Hindlimb muscle (tissue), 1 donor: ENCODE measurements at regions not wholly inside any gene's neighbourhood (a gene's known extent, or its start where the extent isn't known, plus 50 kb on each side); places are given as distances from the start of the nearest gene placed in this dataset.
"Not testable (repeated sequence)": the region's sequence is repeated elsewhere in the genome, so short reads cannot be mapped to it uniquely, and the experiment has no call there.

Source experiments
- DNase-seq: peaks from one replicate; pipeline ENCODE4 v3.0.0-alpha.2; 2013

DNA sequence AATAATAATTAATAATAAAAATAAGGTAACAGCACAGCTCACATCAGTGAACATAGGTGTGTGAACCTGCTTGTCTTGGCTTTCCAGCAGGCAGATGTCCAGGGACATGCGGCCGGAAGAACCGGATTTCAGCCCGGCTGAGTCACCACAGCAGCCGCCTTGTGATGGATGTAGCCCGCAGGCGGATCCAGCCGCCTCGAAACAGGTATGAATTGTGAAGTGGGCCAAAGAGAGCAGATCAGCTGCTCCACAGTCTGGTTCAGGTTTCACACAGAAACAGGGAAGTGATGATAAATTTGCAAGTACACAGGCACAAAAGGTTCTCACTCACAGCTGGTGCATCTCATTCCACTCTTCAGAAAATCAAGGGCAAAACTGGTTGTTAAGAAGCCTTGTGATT is 55.1 kb downstream of the ID4 start:
- no peak for DNase-seq

DNA sequence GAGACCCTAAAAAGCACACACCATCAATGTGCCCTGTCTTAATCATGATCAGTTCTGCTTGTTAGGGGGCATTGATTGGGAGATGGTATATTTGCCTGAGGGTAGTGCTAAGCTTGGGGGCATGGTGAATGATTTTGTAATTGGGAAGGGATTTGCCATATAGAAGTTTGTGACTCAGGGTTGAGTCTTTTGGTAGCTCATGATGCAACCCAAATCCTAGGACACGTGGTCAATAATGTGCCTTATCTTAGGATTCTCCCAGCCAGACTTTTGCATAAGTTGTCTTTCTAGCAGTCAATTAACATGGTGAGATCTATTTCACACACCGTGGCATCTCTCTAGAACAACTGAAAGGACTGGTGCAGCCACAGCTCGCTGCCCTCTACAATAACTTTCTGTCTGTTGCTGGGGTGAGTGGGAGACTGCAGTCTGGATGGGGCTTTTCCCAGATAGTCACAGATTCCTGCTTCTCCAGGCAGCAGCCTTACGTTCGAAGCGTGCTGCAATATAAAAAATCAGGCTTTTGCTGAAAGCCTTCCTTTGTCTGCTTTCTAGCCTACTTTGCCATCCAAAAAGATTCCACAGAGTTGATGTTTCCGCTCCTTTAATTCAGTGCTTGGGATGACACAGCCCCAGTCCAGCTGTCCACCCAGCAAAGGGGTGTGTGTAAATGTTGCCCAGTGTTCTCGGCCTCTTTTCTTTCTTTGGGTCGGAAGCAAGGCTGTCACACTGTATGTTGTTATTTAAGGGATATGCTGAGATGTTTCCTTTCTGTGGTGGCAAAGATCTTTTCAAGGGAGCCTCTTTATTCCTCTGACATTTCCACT is 58.9 kb downstream of the ID4 start:
- no peak for DNase-seq

GRCh38 chr6:19896693-19897010 is 59.5 kb downstream of the ID4 start:
- DNase-seq, result no peak

GRCh38 chr6:19898141-19898740 is 61.1 kb downstream of the ID4 start:
- no peak for DNase-seq

- no peak for DNase-seq
Measured at GRCh38 chr6:19902201-19902600, 65.0 kb downstream of the ID4 start.

DNA sequence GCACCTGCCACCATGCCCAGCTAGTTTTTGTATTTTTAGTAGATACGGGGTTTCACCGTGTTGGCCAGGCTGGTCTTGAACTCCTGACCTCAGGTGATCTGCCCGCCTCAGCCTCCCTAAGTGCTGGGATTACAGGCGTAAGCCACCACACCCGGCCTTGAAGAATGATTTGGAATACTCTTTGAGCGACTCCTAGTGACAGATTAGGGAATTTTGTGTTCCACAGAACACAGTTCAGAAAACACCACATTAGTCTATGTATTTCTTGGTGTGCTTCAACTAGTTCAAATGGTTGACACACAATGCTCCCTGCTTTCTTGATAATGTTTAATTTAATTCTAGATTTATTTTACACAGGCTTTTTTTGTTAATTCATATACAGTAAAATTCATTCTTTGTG is 67.2 kb downstream of the ID4 start:
- DNase-seq, result not testable (repeated sequence)

GRCh38 chr6:19905584-19905983 is 68.4 kb downstream of the ID4 start:
- DNase-seq, result no peak

DNA sequence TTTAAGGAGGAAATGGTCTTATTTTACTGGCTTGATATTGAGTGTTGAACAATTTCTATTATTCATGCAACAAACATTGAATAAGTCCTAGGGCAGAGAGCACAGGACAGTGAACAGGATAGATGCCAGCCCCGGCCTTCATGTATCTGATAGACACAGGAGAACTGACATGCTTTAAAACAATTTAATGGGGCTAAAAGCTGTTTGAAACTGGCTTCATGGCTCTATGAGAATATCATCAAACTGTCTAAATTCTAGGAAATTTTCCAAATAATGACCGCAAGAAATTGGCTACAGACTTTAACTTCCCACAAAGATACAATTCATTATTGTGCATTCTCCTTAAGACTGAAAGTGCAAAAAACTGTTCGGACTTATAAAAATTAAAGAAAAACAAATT is 69.0 kb downstream of the ID4 start:
- DNase-seq, result peak; percentile 11

DNA sequence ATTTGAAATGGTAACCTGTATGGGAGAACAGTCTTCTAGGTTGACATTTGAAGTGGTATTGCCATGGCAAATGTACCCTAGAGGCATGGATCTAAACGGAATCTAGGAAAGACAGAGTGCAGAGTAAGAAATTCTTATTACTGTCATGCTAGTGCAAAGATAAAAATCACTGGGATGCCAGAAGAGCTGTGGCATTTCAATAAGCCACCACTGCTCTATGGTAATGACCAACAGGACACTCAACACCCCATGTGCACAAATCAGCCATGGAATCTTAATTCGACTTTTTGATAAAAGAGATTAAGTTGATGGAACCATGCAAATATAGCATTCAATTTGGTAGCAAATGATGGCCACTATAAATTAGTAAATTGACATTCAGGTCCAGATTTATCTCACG is 74.1 kb downstream of the ID4 start:
- DNase-seq, result no peak

- DNase-seq, result no peak
Measured at GRCh38 chr6:19918436-19918835, 81.3 kb downstream of the ID4 start.

GRCh38 chr6:19921786-19922185 is 84.6 kb downstream of the ID4 start:
- DNase-seq, result no peak

DNA sequence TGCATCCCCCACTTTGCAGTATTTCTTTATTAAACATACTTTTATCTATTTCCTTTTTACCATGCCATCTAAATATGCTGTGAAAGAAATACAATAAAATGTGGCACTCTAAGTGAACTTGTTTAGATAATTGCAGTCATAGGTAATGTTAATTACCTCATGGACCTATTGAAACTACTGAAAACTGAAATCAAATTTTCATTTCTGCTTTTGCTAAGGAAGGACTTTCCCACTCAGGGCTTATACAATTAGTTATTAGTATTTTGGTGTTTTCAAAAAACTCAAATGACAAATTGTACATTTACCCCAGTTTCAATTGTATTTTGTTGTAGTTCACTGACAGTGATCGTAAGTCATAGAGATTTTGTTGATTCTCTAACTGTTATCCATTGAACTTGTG is 88.4 kb downstream of the ID4 start:
- no peak for DNase-seq

DNA sequence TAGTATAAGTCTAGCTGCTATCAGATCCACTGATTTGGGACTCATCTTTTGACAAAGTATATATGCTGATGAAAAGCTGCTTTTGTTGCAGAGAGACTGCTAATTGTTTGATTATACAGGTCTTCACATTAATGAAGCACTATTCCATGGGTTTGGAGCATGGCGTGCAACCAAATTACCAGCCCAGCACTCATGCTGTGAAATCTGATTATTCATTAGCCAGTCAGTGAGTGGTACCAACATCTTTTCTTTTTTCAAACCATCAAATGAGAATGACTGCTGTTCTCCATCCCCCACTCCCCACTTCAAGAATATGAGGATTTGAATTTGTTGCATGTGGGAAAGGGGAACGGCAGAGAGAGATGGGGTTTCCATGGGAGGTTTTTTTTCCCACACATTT is 91.3 kb downstream of the ID4 start:
- no peak for DNase-seq

- no peak for DNase-seq
Measured at GRCh38 chr6:19929312-19929711, 92.1 kb downstream of the ID4 start.

- no peak for DNase-seq
Measured at GRCh38 chr6:19934996-19935591, 97.9 kb downstream of the ID4 start.

DNA sequence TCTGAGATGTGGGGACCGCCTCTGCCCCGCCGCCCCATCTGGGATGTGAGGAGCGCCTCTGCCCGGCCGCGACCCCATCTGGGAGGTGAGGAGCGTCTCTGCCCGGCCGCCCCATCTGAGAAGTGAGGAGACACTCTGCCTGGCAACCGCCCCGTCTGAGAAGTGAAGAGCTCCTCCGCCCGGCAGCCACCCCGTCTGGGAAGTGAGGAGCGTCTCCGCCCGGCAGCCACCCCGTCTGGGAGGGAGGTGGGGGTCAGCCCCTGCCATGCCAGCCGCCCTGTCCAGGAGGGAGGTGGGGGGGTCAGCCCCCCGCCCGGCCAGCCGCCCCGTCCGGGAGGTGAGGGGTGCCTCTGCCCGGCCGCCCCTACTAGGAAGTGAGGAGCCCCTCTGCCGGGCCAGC is 102.2 kb downstream of the ID4 start:
- DNase-seq, result not testable (repeated sequence)

- not testable (repeated sequence) for DNase-seq
Measured at GRCh38 chr6:19939926-19940325, 102.8 kb downstream of the ID4 start.

GRCh38 chr6:19943042-19943441 is 105.9 kb downstream of the ID4 start:
- no peak for DNase-seq

DNA sequence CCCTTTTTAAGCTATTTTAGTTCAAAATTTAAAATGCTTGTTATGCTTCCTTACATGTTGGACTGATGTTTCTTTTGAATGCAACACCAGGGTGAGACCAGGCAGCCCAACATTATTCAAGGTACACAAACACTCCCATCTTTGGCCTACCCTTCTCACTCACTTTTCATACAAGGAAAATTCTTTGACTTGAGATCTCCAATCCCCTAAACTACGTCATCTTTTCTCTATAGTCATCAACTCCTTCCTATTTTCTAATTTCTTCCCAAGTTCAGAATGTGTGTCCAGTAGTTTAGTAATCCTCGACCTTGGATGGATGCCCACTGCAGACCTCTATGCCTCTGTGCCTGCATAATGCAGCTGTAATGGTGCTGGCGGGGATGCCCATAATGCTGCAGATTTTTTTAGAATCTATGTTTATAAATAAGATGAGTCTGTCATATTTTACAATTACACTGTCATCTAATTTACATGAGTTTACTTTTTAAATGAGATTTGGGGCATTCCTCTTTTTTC is 108.7 kb downstream of the ID4 start:
- DNase-seq, result no peak

DNA sequence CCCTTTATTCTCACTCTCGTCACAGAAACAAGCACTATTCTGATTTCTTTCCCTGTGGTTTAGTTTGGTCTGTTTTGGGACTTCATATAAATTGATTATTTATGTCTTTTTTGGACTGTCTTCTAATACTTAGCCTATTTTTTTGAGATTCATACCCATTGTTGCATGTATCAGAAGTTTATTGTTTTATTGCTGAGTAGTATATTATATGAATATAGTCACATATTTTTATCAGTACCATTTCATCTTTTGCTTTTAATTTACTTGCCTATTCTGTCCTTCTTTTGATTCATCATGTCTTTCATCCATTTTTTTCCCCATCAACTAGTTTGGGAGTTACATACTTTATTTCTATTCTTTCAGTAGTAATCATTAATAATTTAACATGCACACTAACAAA is 112.0 kb downstream of the ID4 start:
- DNase-seq, result no peak

DNA sequence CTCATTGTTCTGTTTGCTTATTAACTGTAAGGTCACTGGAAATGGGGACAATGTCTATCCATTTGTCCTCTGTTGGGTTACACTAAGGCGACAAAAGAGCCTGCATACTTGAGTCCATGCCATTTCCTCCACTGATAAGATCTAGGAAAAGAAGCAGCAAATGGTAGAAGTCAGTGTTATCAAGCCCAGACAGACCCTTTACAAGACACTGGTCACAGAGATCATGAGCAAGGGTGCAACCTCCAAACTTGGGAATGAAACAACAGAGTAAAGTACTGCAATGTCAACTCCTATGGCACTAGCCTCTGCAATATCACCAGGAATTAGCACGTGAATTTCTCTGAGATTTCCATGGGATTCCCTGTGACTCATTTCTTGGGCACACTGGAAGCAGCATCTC is 126.9 kb downstream of the ID4 start:
- no peak for DNase-seq

GRCh38 chr6:19968201-19968600 is 131.0 kb downstream of the ID4 start:
- no peak for DNase-seq

DNA sequence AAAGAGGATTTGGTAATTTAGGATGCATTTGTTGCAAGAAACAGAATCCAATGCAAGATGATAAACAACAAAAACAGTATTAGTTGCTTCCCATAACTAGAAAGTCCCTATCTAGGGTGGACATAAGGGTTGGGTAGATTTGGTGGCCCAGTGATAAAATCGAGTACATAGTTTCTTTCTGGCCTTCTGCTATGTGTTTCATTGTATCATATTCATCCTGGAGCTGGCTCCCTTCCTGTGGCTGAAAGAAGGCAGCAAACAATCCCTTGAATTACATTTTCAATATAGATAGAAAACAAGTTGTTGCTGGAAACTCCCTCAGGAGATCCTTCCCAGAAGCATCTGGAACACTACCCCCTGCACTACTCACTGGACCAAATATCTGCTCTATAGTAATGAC is 135.1 kb downstream of the ID4 start:
- DNase-seq, result no peak
